Naive thymus-derived CD4-positive, alpha-beta T cell (primary cell): ENCODE measurements at regions not wholly inside any gene's neighbourhood (a gene's known extent, or its start where the extent isn't known, plus 50 kb on each side); places are given as distances from the start of the nearest gene placed in this dataset.

Source experiments
- ATAC-seq: fragments of 150-1000 bp; cut with Tn5 transposase; 2 replicates; pipeline ENCODE4 v1.10.0; 2021; ENCODE audit warnings: mild to moderate bottlenecking, moderate library complexity
- CTCF ChIA-PET: fragments of 350-600 bp; sonication (Branson Sonifier 250); formaldehyde crosslinking; loops from one replicate; lab custom pipeline; 2021; ENCODE audit warnings: antibody characterized with exemption; lab: Charles Lee
- POLR2A ChIA-PET: fragments of 350-600 bp; sonication (Branson Sonifier 250); formaldehyde crosslinking; loops from one replicate; lab custom pipeline; 2021; ENCODE audit warnings: antibody characterized with exemption, inconsistent platforms; lab: Charles Lee
- DNase-seq, 9 donors: peaks; one replicate each; pipeline versions ENCODE4 v3.0.0 to v3.0.0-alpha.2; 2020 to 2022; ENCODE audit warnings: mixed read lengths in 1 of 9
- H3K27ac ChIP-seq: one replicate; pipeline ENCODE4 v1.7.0; 2013; ENCODE audit warnings: mild to moderate bottlenecking, low read depth, low read length, moderate library complexity
- H3K27me3 ChIP-seq, 2 donors: one replicate each; pipeline ENCODE4 v1.7.0; 2013; ENCODE audit warnings: low read length in 2 of 2, mild to moderate bottlenecking in 2 of 2, moderate library complexity in 2 of 2; ENCODE audit not compliant: control insufficient read depth in 2 of 2, insufficient read depth in 2 of 2
- H3K36me3 ChIP-seq, 3 experiments: 1 replicate in 2 of 3; 2 replicates in 1 of 3; pipeline ENCODE4 v1.7.0; 2013; ENCODE audit warnings: low read length in 3 of 3, mild to moderate bottlenecking in 3 of 3, moderate library complexity in 1 of 3; ENCODE audit not compliant: insufficient read depth in 3 of 3, control insufficient read depth in 2 of 3
- H3K4me1 ChIP-seq, 2 donors: one replicate each; pipeline ENCODE4 v1.7.0; 2013; ENCODE audit warnings: low read length in 2 of 2, mild to moderate bottlenecking in 2 of 2, moderate library complexity in 1 of 2; ENCODE audit not compliant: control insufficient read depth in 2 of 2, insufficient read depth in 2 of 2
- H3K4me3 ChIP-seq: 2 replicates; pipeline ENCODE4 v1.7.0; 2013; ENCODE audit warnings: mild to moderate bottlenecking, low read length
- H3K9me3 ChIP-seq, 3 experiments: 1 replicate in 2 of 3; 2 replicates in 1 of 3; pipeline ENCODE4 v1.7.0; 2013; ENCODE audit warnings: low read length in 3 of 3; ENCODE audit not compliant: control insufficient read depth in 2 of 3
- H3K27ac Mint-ChIP-seq, 9 donors: one replicate each; pipeline ENCODE4 v1.8.0; 2020 to 2022; ENCODE audit warnings: mixed read lengths in 9 of 9, mild to moderate bottlenecking in 8 of 9, moderate library complexity in 5 of 9, inconsistent platforms in 2 of 9
- H3K27me3 Mint-ChIP-seq, 5 donors: one replicate each; pipeline ENCODE4 v1.8.0; 2021 to 2022; ENCODE audit warnings: mixed read lengths in 5 of 5, mild to moderate bottlenecking in 1 of 5
- H3K36me3 Mint-ChIP-seq, 5 donors: one replicate each; pipeline ENCODE4 v1.8.0; 2020 to 2022; ENCODE audit warnings: mixed read lengths in 5 of 5, mild to moderate bottlenecking in 3 of 5, inconsistent platforms in 1 of 5
- H3K4me1 Mint-ChIP-seq, 7 donors: one replicate each; pipeline ENCODE4 v1.8.0; 2020 to 2022; ENCODE audit warnings: mixed read lengths in 7 of 7, mild to moderate bottlenecking in 3 of 7, inconsistent platforms in 1 of 7
- H3K4me3 Mint-ChIP-seq, 10 donors: one replicate each; pipeline ENCODE4 v1.8.0; 2020 to 2022; ENCODE audit warnings: mild to moderate bottlenecking in 10 of 10, mixed read lengths in 10 of 10, moderate library complexity in 6 of 10, inconsistent platforms in 2 of 10
- H3K9me3 Mint-ChIP-seq, 11 donors: one replicate each; pipeline ENCODE4 v1.8.0; 2020 to 2022; ENCODE audit warnings: mixed read lengths in 11 of 11, mild to moderate bottlenecking in 4 of 11, inconsistent platforms in 1 of 11, moderate library complexity in 1 of 11
- intact Hi-C, 2 donors: fragments of 100-400 bp; cut with micrococcal nuclease; formaldehyde crosslinking; loops; one replicate each; pipeline ENCODE4 v1.15.1; 2023

DNA sequence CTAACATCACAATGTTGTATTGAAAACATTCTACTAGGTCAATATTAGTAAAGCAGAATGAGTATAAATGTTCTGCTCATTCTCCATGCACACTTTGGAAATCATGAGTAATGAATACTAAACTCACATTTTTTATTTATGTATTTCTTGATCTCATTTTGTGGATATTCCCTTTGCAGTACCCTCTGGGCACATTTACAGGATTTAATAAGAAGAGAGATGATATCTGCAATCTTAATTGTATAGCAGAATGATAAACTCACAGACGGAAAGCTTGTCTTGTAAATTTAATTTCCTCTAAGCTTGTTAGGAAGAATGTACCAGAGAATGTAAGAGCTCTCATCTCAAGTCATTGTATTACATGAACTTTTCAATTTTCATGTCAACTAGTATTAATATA is 1279.7 kb downstream of the PCDH7 start:
- no peaks in the 10 kb centered on the region for H3K4me1 Mint-ChIP-seq
- no peaks in the 10 kb centered on the region for H3K4me1 ChIP-seq
- no peaks in the 10 kb centered on the region for H3K36me3 Mint-ChIP-seq
- DNase-seq (no peak), ATAC-seq (no peak)
- ChIA-PET POLR2A (no interaction called here), CTCF (no interaction called here)
- intact Hi-C loops, result no loop called here
- no peaks in the 10 kb centered on the region for H3K36me3 ChIP-seq
- peaks cover 0 to 13% (median 4%) of the 10 kb centered on the region in 11 donors for H3K9me3 Mint-ChIP-seq
- no peak overlapping the region for H3K27ac Mint-ChIP-seq
- no peaks in the 10 kb centered on the region for H3K27me3 Mint-ChIP-seq
- no peak overlapping the region for H3K27ac ChIP-seq
- H3K4me3 ChIP-seq, result no peak overlapping the region
- no peaks in the 10 kb centered on the region for H3K27me3 ChIP-seq
- no peak overlapping the region for H3K4me3 Mint-ChIP-seq
- H3K9me3 ChIP-seq, result no peaks in the 10 kb centered on the region

DNA sequence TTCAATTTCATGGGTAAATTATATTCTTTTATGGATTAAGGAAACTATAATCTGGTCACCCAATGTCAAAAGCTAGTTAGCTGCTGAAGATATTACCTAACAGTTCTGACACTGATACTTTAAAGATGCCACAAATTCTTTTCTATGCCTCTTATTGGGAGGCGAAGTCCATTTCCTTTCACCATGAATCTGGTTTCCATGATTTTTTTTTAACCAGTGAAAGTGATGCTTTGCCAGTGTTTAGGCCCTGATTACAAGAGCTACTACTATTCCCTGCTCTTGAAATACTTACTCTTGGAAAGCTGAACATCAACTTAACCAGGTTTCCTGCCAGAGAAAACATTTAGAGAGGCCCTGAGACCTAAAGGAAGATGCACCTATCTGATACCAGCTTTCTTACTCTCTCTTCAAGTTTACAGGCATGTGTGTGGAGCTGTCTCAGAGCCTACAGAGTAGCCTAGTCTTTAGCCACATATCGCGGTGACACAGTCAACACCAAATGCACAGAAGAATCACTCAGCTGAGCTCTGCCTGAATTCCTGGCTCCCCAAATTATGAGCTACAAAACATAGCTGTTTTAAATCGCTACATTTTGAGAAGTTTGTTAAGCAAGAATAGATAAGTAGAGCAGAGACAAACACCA is 1280.8 kb downstream of the PCDH7 start:
- no peak overlapping the region for H3K27ac ChIP-seq

DNA sequence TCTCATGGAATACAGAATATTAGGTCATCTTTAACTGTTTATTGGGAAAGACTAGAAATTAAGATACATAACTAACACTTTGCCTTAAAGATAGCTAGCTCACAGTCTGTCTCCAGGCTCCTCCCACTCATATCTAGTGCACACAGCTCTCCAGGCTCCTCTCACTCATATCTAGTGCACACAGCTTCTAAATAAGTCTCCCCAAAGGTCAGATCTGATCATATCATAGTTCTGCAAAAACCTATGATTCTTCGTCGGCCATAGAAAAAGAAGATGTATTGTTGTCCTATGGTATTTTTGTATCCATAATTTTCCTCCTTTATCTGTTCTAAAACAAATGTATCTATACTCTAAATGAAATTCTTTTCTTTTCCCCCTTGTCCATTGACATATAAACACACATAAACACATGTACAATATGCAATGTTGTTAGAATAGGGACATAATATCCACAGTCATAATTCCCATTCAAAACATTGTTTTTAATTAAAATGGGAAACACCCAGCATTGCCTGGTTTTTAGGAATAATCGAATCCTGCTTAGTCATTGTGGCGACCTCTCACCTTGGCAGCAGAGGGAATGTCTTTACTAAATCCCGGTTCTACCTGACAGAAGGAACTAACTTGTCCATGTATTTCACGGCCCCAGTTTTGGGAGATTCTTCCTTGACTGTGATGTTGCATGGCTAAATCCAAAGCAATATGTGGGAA is 1282.0 kb downstream of the PCDH7 start:
- no peak for ATAC-seq
- no peak for DNase-seq
- intact Hi-C loops, result no loop called here
- Histone ChIP-seq H3K27ac (no peak overlapping the region), H3K36me3 (no peaks in the 10 kb centered on the region), H3K9me3 (no peaks in the 10 kb centered on the region), H3K4me1 (no peaks in the 10 kb centered on the region), H3K4me3 (no peak overlapping the region), H3K27me3 (no peaks in the 10 kb centered on the region)
- CTCF ChIA-PET, result no interaction called here
- no peak overlapping the region for H3K27ac Mint-ChIP-seq
- POLR2A ChIA-PET, result no interaction called here
- no peaks in the 10 kb centered on the region for H3K36me3 Mint-ChIP-seq
- H3K4me1 Mint-ChIP-seq, result peaks cover 0 to 1% (median 0%) of the 10 kb centered on the region in 7 donors
- no peak overlapping the region for H3K4me3 Mint-ChIP-seq
- H3K27me3 Mint-ChIP-seq, result no peaks in the 10 kb centered on the region
- peaks cover 4 to 13% (median 7%) of the 10 kb centered on the region in 11 donors for H3K9me3 Mint-ChIP-seq

More for the DNA sequence above, 1280.8 kb downstream of the PCDH7 start:
- Mint-ChIP-seq H3K4me3 (no peak overlapping the region), H3K27me3 (no peaks in the 10 kb centered on the region), H3K27ac (no peak overlapping the region), H3K36me3 (no peaks in the 10 kb centered on the region), H3K9me3 (peaks cover 4 to 13% (median 7%) of the 10 kb centered on the region in 11 donors), H3K4me1 (peaks cover 0 to 1% (median 0%) of the 10 kb centered on the region in 7 donors)
- Histone ChIP-seq H3K4me3 (no peak overlapping the region), H3K36me3 (no peaks in the 10 kb centered on the region), H3K27me3 (no peaks in the 10 kb centered on the region), H3K4me1 (no peaks in the 10 kb centered on the region), H3K9me3 (no peaks in the 10 kb centered on the region)
- ATAC-seq (no peak), DNase-seq (no peak)
- ChIA-PET CTCF (no interaction called here), POLR2A (no interaction called here)
- intact Hi-C loops, result no loop called here

DNA sequence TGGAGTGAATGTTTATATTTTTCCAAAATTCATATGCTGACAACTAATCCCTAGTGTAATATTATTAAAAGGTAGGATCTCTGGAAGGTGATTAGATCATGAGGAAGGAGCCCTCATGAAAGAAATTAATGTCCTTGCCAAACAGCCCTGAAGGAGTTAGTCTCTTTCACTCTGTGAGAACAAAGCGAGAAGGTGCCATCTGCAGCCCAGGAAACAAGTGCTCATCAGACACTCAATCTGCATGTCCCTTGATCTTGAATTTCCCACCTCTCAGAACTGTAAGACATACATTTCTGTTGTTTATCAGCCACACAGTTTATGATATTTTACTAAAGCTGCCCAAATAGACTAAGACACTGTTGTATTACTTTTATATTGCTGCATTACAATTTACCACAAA is 1283.4 kb downstream of the PCDH7 start:
- no peak for DNase-seq
- no peak for ATAC-seq
- Mint-ChIP-seq H3K36me3 (no peaks in the 10 kb centered on the region), H3K27ac (no peak overlapping the region), H3K4me1 (peaks cover 0 to 1% (median 0%) of the 10 kb centered on the region in 7 donors), H3K27me3 (no peaks in the 10 kb centered on the region), H3K9me3 (peaks cover 2 to 15% (median 5%) of the 10 kb centered on the region in 11 donors), H3K4me3 (no peak overlapping the region)
- intact Hi-C loops, result no loop called here
- no peaks in the 10 kb centered on the region for H3K36me3 ChIP-seq
- ChIA-PET POLR2A (no interaction called here), CTCF (interaction anchor here (0.7 kb wide), 1 partner anchor 27 kb away, joined by 3 read pairs; no protein-coding TSS in a partner anchor)
- no peak overlapping the region for H3K4me3 ChIP-seq
- H3K27ac ChIP-seq, result no peak overlapping the region
- peaks cover 0 to 4% (median 0%) of the 10 kb centered on the region in 3 experiments for H3K9me3 ChIP-seq
- H3K27me3 ChIP-seq, result no peaks in the 10 kb centered on the region
- H3K4me1 ChIP-seq, result no peaks in the 10 kb centered on the region

DNA sequence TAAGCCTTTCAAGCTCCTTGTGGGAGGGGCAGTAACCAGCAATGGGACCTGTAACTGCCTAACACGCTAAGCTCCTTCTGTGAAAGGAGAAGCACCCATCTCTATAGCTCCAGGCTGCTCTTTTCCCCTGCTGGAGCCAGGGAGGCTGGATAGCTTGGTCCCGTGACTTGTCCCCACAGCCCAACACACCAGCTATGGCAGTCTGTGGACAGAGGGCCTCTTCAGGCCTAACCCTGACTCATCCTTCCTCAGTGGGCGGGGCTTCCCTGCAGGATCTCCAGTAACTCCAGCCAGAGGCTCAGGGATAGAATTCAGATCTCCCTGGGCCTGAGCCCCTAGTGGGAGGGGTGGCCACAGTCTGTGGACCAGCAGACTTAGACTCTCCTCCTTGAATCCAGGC is 1290.1 kb downstream of the PCDH7 start:
- intact Hi-C loops, result no loop called here
- H3K27me3 Mint-ChIP-seq, result no peaks in the 10 kb centered on the region
- Histone ChIP-seq H3K9me3 (peaks cover 0 to 4% (median 0%) of the 10 kb centered on the region in 3 experiments), H3K36me3 (no peaks in the 10 kb centered on the region), H3K4me1 (no peaks in the 10 kb centered on the region), H3K27ac (no peak overlapping the region), H3K4me3 (no peak overlapping the region), H3K27me3 (no peaks in the 10 kb centered on the region)
- DNase-seq (no peak), ATAC-seq (no peak)
- peaks cover 0 to 1% (median 0%) of the 10 kb centered on the region in 7 donors for H3K4me1 Mint-ChIP-seq
- H3K27ac Mint-ChIP-seq, result no peak overlapping the region
- no peak overlapping the region for H3K4me3 Mint-ChIP-seq
- ChIA-PET CTCF (no interaction called here), POLR2A (no interaction called here)
- peaks cover 5 to 25% (median 11%) of the 10 kb centered on the region in 11 donors for H3K9me3 Mint-ChIP-seq
- no peaks in the 10 kb centered on the region for H3K36me3 Mint-ChIP-seq

DNA sequence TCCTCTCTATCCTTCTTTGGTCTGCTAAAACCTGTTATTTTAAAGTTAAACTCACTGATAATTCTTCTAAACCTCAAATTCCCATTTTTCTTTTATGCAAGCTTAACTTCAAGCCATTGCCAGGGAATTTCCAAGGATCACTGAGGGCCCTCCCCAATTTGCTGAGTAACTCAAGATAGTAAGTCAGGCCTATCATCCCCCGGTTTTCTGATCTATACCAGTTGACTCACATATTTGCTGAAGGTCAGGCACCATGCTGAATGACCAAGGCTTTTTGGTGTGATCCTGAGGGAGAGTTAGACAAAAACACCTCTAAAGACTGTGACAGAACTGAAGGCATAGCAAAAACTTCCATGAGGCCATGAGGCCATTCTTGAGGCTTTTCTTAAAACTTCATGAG is 1301.9 kb downstream of the PCDH7 start:
- CTCF ChIA-PET, result no interaction called here
- no peak for ATAC-seq

More for the DNA sequence above, 1301.9 kb downstream of the PCDH7 start:
- Histone ChIP-seq H3K27ac (no peak overlapping the region), H3K27me3 (no peaks in the 10 kb centered on the region), H3K9me3 (no peaks in the 10 kb centered on the region), H3K36me3 (no peaks in the 10 kb centered on the region), H3K4me1 (no peaks in the 10 kb centered on the region), H3K4me3 (no peak overlapping the region)
- Mint-ChIP-seq H3K27me3 (no peaks in the 10 kb centered on the region), H3K4me3 (no peak overlapping the region), H3K4me1 (no peaks in the 10 kb centered on the region), H3K9me3 (peaks cover 1 to 26% (median 8%) of the 10 kb centered on the region in 11 donors), H3K36me3 (no peaks in the 10 kb centered on the region), H3K27ac (no peak overlapping the region)
- no peak for DNase-seq
- intact Hi-C loops, result no loop called here
- POLR2A ChIA-PET, result no interaction called here
